Activated CD8-positive, alpha-beta memory T cell treated with anti-CD3 and anti-CD28 coated beads, Interleukin-2, amount 10 ng/mL, durations not matched to agents 7 days and 5 days (primary cell): ENCODE measurements at regions not wholly inside any gene's neighbourhood (a gene's known extent, or its start where the extent isn't known, plus 50 kb on each side); places are given as distances from the start of the nearest gene placed in this dataset.

Experiments used
- ATAC-seq: fragments of 150-1000 bp; cut with Tn5 transposase; one replicate; pipeline ENCODE4 v1.10.0; 2021; ENCODE audit warnings: moderate library complexity
- CTCF ChIA-PET: fragments of 350-600 bp; sonication (Branson Sonifier 250); formaldehyde crosslinking; loops from one replicate; lab custom pipeline; 2021; ENCODE audit warnings: antibody characterized with exemption; lab: Charles Lee
- DNase-seq: peaks from one replicate; pipeline ENCODE4 v3.0.0-alpha.2; 2020
- H3K27ac Mint-ChIP-seq: one replicate; pipeline ENCODE4 v1.8.0; 2021; ENCODE audit warnings: mild to moderate bottlenecking, mixed read lengths
- H3K27me3 Mint-ChIP-seq: one replicate; pipeline ENCODE4 v1.8.0; 2021; ENCODE audit warnings: mixed read lengths
- H3K36me3 Mint-ChIP-seq: one replicate; pipeline ENCODE4 v1.8.0; 2021; ENCODE audit warnings: mild to moderate bottlenecking, mixed read lengths
- H3K4me1 Mint-ChIP-seq: one replicate; pipeline ENCODE4 v1.8.0; 2021; ENCODE audit warnings: mixed read lengths
- H3K4me3 Mint-ChIP-seq: one replicate; pipeline ENCODE4 v1.8.0; 2021; ENCODE audit warnings: mild to moderate bottlenecking, moderate library complexity, mixed read lengths
- H3K9me3 Mint-ChIP-seq: one replicate; pipeline ENCODE4 v1.8.0; 2022; ENCODE audit warnings: low read depth, mixed read lengths

DNA sequence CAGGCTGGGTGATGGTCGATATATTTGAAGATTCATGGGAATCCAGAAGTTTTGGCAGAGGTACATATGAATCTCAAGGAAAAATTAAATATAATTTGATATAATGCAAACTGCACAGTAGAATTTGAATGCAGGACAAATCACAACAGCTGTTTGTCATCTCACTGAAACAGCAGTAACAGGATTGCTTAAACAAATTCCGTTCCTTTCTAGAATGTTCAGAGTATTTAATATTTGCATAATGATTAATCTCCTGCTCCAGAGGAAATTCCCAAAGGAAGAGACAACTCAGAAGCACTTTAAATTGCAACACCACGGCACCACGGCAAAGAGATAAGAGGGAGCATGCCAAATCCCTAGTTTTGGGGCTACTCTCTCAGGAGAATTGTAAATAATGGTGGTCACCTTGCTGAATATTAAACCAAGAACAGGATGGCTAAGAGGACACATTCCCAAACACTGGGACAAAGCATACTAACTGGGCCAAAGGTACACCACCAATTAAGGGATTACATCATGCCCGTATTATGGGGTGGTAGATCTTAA is 67.8 kb upstream of the MAP4K3 start:
- Mint-ChIP-seq H3K9me3 (no peaks in the 10 kb centered on the region), H3K4me3 (no peak overlapping the region), H3K27ac (no peak overlapping the region), H3K27me3 (peaks cover 29% of the 10 kb centered on the region), H3K4me1 (no peaks in the 10 kb centered on the region), H3K36me3 (no peaks in the 10 kb centered on the region)
- CTCF ChIA-PET = no interaction called here
- DNase-seq (no peak), ATAC-seq (no peak)

DNA sequence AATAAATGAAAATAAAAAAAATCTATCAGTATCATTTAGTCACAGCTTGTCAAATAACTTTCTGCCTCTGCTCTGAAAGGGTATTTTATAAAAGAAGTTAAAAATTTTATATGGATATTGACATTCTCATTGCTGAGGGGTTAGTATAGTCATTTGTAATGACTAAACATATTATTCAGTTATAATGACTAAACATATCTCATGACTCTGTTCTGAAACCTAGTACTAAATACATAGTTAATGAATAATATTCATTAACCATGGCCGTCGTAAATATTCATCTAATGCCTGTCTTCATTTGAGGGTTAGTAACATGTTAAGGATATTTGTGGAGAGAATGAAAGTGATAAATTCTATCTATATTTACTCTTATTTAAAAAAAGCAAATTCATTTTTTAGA is 69.1 kb upstream of the MAP4K3 start:
- no peaks in the 10 kb centered on the region for H3K36me3 Mint-ChIP-seq
- DNase-seq (no peak), ATAC-seq (no peak)
- CTCF ChIA-PET = no interaction called here
- no peak overlapping the region for H3K4me3 Mint-ChIP-seq
- H3K4me1 Mint-ChIP-seq = no peaks in the 10 kb centered on the region
- no peaks in the 10 kb centered on the region for H3K9me3 Mint-ChIP-seq
- peaks cover 17% of the 10 kb centered on the region for H3K27me3 Mint-ChIP-seq
- no peak overlapping the region for H3K27ac Mint-ChIP-seq

DNA sequence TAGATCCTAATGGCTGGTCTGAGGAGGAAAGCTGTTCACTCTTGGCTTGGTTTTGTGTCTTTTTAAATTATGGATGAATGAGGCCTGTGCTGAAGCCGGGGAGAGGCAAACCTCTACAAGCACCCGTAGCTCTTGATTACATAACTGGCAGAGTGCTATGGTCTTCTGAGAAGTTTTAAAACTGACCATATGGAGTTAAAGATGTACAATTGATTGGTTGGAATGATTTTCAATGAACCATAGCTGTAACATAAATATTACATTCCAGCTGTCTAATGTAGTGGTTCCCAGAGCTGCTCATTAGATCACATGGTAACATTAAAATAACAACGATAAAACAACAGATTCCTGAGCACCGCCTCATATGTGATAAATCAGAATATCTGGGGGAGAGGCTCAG is 71.1 kb upstream of the MAP4K3 start:
- Mint-ChIP-seq H3K9me3 (no peaks in the 10 kb centered on the region), H3K27me3 (peaks cover 8% of the 10 kb centered on the region), H3K27ac (no peak overlapping the region), H3K36me3 (no peaks in the 10 kb centered on the region), H3K4me1 (peaks cover 15% of the 10 kb centered on the region), H3K4me3 (no peak overlapping the region)
- DNase-seq (no peak), ATAC-seq (no peak)
- CTCF ChIA-PET = interaction anchor here (1.6 kb wide), 1 partner anchor 11 kb away, joined by 3 read pairs; no protein-coding TSS in a partner anchor

DNA sequence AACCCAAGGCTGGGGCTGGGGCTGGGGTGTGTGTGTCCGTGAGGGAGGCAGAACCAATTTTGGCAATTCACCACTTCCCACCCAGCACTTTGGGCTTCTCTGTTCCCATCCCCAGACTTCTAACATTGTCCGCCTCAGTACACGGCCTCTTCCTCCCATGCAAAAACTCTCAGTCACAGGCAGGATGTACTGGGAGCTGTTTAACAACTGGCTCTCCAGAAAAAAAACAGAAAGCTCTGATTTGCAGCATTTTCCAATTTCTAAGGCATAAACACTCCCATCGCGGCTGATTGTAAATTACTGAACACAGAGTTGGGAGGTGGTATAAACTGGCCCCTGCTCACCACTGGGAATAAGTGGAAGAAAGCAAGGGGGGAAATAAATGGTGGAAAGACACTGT is 73.1 kb upstream of the MAP4K3 start:
- CTCF ChIA-PET = no interaction called here
- Mint-ChIP-seq H3K4me3 (no peak overlapping the region), H3K27me3 (peaks cover 4% of the 10 kb centered on the region), H3K9me3 (no peaks in the 10 kb centered on the region), H3K27ac (no peak overlapping the region), H3K36me3 (no peaks in the 10 kb centered on the region), H3K4me1 (peaks cover 27% of the 10 kb centered on the region)
- ATAC-seq (no peak), DNase-seq (no peak)

DNA sequence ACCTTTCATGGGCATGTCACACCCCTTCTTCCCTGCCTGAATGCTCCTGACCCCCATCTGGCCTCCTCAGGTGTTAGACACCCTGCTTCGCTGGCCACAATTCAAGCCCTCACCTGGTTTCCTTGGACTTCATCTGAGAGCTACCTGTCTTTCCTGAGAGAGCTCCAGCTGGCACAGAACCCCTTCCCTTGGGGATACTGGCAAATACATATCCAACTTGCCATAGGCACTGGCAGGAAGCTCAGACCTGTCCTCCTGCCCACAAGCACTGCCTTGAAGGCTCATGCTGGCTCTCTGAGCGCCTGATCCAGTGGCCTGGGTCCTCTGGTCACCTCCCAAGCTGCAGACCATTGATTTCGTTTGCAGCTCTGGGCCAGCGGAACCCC is 74.1 kb upstream of the MAP4K3 start:
- no peaks in the 10 kb centered on the region for H3K9me3 Mint-ChIP-seq
- H3K27ac Mint-ChIP-seq = no peak overlapping the region
- DNase-seq (no peak), ATAC-seq (no peak)
- peaks cover 30% of the 10 kb centered on the region for H3K4me1 Mint-ChIP-seq
- H3K36me3 Mint-ChIP-seq = no peaks in the 10 kb centered on the region
- H3K27me3 Mint-ChIP-seq = peaks cover 4% of the 10 kb centered on the region
- no peak overlapping the region for H3K4me3 Mint-ChIP-seq
- CTCF ChIA-PET = interaction anchor here (0.9 kb wide), 1 partner anchor 20 kb away, joined by 3 read pairs; no protein-coding TSS in a partner anchor

DNA sequence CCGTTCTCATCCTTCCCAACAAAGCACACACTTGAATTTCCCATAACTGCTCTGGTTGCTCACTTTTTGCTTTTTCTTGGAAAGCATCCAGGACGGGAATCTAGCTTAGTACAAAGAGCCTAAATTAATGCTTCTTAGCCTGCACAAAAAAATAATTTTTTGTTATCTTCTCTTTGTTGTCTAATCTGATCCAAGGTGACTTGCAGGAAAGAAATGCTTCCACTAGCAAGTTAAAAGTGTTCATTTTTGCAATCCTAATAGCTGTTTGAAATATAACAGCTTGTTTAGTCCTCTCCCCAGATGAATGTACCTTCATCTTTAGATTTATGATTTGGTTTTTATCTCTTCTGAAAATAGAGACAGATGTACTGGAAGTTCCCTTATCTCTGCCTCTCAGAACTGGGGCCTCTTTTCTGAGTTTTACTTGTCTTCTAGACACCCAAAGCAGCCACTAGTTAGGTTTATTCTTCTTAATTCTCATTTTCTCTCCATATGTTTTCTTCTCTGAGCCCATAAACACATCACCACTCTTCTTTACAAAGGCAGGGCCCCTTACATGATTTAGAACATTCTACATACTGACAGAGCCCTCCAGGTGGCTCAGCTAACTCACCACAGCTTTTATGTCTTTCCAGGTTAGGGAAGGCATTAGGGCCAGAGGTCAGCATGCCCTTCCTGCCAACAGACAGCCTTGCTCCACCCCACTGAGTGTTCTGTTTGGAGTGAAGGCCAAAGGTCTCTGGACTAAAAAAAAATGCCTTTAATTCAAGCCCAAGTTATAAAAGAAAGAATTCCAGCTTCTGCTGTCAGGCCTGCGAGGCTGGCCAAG is 74.7 kb upstream of the MAP4K3 start:
- peak overlapping the region; percentile 11 for H3K27ac Mint-ChIP-seq
- no peaks in the 10 kb centered on the region for H3K36me3 Mint-ChIP-seq
- no peaks in the 10 kb centered on the region for H3K9me3 Mint-ChIP-seq
- peaks cover 4% of the 10 kb centered on the region for H3K27me3 Mint-ChIP-seq
- H3K4me1 Mint-ChIP-seq = peaks cover 30% of the 10 kb centered on the region
- H3K4me3 Mint-ChIP-seq = no peak overlapping the region
- CTCF ChIA-PET = interaction anchor here (1.4 kb wide), 1 partner anchor 15 kb away, joined by 4 read pairs; no protein-coding TSS in a partner anchor
- no peak for DNase-seq
- no peak for ATAC-seq

DNA sequence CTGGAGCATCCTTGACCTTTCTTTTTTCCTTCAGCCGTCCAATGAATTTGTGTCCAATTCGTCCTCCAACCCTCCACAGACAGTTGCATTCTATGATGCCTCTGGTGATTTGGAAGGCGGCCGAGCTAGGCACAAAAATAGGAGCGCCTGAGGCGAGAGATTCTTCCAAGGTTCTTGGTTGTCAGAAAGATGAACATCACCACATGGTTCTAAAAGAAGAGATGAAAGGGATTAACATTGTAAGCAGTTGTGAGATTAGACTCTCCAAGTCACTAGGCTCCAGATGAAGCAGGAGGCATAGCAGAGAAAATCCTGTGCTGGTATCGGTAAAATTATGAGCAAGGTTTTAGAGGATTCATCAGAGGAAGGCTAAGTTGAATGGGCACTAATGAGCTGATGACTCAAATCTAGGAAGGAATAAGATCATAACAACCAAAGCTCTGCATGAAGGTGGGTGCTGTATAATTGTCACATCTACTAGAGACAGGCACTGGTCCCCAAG is 75.4 kb upstream of the MAP4K3 start:
- H3K4me3 Mint-ChIP-seq = no peak overlapping the region
- peaks cover 30% of the 10 kb centered on the region for H3K4me1 Mint-ChIP-seq
- peaks cover 4% of the 10 kb centered on the region for H3K27me3 Mint-ChIP-seq
- CTCF ChIA-PET = interaction anchor here (1.4 kb wide), 1 partner anchor 16 kb away, joined by 4 read pairs; no protein-coding TSS in a partner anchor
- no peak overlapping the region for H3K27ac Mint-ChIP-seq
- ATAC-seq (no peak), DNase-seq (no peak)
- no peaks in the 10 kb centered on the region for H3K9me3 Mint-ChIP-seq
- H3K36me3 Mint-ChIP-seq = no peaks in the 10 kb centered on the region

DNA sequence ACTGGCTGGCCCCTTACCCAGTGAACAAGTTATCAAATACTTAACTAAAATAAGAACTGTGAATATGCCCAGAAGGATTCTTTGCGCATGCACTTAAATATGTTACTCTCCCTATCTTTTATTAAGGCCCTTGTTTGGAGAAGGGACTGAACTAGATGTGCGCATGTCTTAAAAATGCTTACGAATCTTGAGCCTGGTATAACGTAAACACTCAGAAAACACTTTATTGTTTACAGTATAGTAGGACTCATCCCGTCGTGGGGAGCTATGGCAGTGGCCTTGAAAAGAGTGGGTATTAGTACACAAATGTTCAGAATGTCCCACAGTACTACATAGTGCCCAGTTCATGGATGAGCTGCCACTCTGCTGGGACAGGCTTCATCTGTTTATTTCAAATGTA is 75.9 kb upstream of the MAP4K3 start:
- H3K27me3 Mint-ChIP-seq = peaks cover 6% of the 10 kb centered on the region
- CTCF ChIA-PET = interaction anchor here (1.4 kb wide), 1 partner anchor 16 kb away, joined by 4 read pairs; no protein-coding TSS in a partner anchor
- ATAC-seq = peak; percentile 13
- H3K36me3 Mint-ChIP-seq = no peaks in the 10 kb centered on the region
- no peak overlapping the region for H3K4me3 Mint-ChIP-seq
- H3K4me1 Mint-ChIP-seq = peaks cover 30% of the 10 kb centered on the region
- DNase-seq = no peak
- no peaks in the 10 kb centered on the region for H3K9me3 Mint-ChIP-seq
- H3K27ac Mint-ChIP-seq = no peak overlapping the region

DNA sequence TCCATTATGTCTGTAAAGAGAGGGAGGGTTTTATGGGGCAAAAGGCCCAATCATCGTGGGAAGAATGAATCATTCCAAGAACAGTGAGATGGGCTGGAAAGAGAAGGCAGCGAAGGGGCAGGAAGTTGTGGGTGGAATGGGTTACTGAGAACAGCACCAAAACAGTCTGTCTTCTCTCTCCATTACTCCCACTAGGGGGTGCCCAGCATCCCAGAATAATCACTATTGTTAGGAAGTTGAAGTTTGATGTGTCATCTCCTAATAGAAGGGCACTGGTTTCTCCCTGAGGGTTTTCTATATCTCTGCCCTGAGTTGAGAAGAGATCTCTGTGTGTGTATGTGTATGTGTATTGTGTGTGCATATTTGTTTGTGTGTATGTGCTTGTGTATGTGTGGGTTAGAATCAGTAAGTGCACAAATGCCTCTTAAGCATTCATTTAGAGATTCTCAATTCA is 76.6 kb upstream of the MAP4K3 start:
- peak; percentile 70 for DNase-seq
- no peaks in the 10 kb centered on the region for H3K36me3 Mint-ChIP-seq
- CTCF ChIA-PET = no interaction called here
- peak; percentile 87 for ATAC-seq
- no peaks in the 10 kb centered on the region for H3K9me3 Mint-ChIP-seq
- no peak overlapping the region for H3K4me3 Mint-ChIP-seq
- H3K27ac Mint-ChIP-seq = peak overlapping the region; percentile 31
- H3K27me3 Mint-ChIP-seq = peaks cover 3% of the 10 kb centered on the region
- peaks cover 30% of the 10 kb centered on the region for H3K4me1 Mint-ChIP-seq

DNA sequence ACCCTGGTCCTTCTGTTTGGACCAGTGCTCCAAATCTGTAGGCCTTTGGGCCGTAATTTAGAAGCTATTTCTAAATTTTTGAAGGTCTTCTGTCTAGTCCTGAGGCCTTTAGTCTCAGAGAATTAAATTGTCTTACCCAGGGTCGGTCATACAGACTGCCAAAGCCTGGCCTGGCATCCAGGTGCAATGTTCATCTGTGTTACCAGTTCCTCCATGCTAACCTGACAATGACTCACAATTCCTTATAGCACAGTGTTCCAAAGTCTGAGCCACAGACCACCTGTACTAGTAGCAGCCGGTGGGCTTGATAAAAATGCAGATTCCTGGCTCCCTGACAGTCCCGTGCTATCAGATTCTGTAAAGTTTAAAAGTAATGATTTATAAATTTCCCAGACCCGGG is 77.7 kb upstream of the MAP4K3 start:
- Mint-ChIP-seq H3K27me3 (peaks cover 3% of the 10 kb centered on the region), H3K36me3 (no peaks in the 10 kb centered on the region), H3K4me1 (peaks cover 30% of the 10 kb centered on the region), H3K4me3 (no peak overlapping the region), H3K27ac (no peak overlapping the region), H3K9me3 (no peaks in the 10 kb centered on the region)
- DNase-seq (no peak), ATAC-seq (no peak)
- CTCF ChIA-PET = no interaction called here

DNA sequence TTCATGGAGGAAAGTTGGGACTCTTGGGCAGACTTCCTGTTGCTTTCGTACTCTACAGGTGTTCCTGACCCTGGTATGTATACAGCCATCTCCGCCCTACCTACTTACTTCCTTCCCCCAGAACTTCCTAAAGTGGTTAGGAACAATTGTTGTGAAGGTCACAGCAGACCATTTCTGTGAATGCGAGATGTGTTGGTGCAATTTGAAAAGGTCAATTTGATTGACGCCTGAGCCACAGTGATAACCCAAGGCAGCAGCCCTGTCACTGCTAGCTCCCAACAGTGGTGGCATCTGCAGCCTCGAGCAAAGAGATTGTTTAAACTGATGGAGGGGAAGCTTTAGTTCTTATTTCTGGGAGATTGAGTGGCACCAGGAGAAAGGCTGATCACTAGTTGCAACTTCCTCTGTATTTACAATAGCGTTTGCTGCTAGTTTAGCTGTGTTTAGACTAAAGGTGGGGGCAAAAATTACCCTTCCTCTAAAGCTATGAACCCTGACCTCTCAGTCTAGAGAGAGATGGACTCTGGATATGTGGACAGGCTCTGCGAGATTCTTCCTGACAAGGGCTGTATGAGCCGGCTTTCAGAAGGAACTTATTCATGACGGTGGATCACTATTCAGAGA is 78.3 kb upstream of the MAP4K3 start:
- no peaks in the 10 kb centered on the region for H3K9me3 Mint-ChIP-seq
- H3K27me3 Mint-ChIP-seq = peaks cover 3% of the 10 kb centered on the region
- CTCF ChIA-PET = no interaction called here
- no peaks in the 10 kb centered on the region for H3K36me3 Mint-ChIP-seq
- ATAC-seq (no peak), DNase-seq (no peak)
- H3K27ac Mint-ChIP-seq = no peak overlapping the region
- peaks cover 30% of the 10 kb centered on the region for H3K4me1 Mint-ChIP-seq
- no peak overlapping the region for H3K4me3 Mint-ChIP-seq

DNA sequence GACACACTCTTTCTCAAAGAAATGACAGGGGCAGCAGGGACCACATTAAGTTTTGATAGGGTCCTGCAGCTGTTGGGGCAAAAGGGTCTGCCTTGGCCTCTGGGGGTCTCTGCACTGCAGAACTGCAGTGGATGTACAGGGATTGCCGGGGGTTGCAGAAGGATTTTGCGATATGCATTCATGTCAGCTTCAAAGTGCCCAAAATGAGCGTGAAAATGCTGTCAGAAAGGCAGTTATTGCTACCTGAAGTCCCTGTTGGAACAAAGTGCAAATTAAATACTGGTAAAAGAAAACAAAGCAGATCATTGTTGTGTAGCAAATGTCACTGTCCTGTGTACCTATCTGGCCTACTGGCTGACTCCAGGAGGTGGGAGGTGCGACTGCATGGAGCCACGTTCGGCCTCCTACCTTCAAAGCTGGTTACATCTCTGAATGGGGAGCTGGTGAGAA is 78.8 kb upstream of the MAP4K3 start:
- H3K36me3 Mint-ChIP-seq = no peaks in the 10 kb centered on the region
- H3K4me3 Mint-ChIP-seq = no peak overlapping the region
- no peaks in the 10 kb centered on the region for H3K9me3 Mint-ChIP-seq
- peaks cover 30% of the 10 kb centered on the region for H3K4me1 Mint-ChIP-seq
- CTCF ChIA-PET = no interaction called here
- H3K27me3 Mint-ChIP-seq = peaks cover 3% of the 10 kb centered on the region
- no peak overlapping the region for H3K27ac Mint-ChIP-seq
- DNase-seq (no peak), ATAC-seq (no peak)

DNA sequence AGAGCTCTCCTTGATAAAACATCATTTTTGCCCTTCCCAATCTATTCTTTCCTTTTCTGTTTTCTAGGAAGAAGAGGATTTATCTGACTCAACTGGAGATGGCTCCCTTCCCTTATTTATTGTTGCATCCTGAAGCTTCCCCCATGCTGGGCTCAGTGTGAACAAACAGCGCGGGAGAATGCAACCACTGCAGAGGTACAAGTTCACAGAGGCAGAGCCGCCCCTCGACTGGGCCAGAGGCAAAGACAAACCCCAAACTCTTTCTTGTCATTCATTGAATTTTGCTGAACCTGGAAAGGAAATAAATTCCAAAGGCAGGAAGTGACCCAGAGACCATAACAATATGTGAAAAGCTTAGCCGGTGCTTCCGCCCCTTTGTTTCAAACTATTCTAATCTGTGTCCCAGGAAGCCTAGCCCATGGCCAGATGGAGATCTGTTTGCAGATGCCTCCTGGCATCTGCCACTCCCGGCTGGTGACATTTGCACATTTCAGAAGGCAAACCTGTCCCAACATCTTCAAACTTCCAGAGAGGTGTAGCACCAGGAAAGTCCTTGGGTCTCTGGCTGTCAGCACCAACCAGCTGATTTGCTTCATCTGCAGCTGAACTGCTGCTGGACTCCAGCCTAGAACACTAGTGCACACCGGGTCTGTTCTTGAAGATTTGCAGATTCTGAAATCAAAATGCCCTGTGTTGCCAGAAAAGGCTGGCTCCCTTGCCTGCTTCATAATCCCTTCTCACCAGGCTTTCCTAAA is 79.4 kb upstream of the MAP4K3 start:
- H3K36me3 Mint-ChIP-seq = no peaks in the 10 kb centered on the region
- H3K4me1 Mint-ChIP-seq = peaks cover 30% of the 10 kb centered on the region
- CTCF ChIA-PET = no interaction called here
- no peak overlapping the region for H3K27ac Mint-ChIP-seq
- ATAC-seq = no peak
- H3K4me3 Mint-ChIP-seq = no peak overlapping the region
- DNase-seq = no peak
- peaks cover 3% of the 10 kb centered on the region for H3K27me3 Mint-ChIP-seq
- H3K9me3 Mint-ChIP-seq = no peaks in the 10 kb centered on the region
